ENCODE measurements at regions not wholly inside any gene's neighbourhood (a gene's known extent, or its start where the extent isn't known, plus 50 kb on each side); places are given as distances from the start of the nearest gene placed in this dataset.

DNA sequence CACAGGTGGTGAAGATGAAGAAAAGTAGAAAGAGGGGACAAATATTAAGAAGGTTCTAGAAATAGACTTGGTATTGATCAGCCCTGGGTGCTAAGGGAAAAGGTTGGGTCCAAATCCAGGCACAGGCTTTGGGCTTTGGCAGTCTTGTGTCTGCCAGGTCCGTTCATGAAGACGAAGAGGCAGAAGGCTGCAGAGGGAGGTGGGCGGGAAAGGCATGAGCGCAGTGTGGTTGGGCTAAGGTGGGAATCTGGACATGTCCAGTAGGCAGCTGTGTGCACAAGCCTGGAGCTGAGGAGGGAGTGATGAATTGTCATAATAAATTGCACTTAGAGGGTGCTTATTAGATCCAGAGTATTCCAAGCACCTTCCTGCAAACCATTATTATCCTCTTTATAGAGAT is 105.7 kb upstream of the TEX51 start:
- Mint-ChIP-seq H3K27ac (no peak overlapping the region), H3K9me3 (no peaks in the 10 kb centered on the region), H3K4me3 (no peak overlapping the region), H3K27me3 (peaks cover 16 to 27% of the 10 kb centered on the region in 2 donors), H3K4me1 (no peaks in the 10 kb centered on the region), H3K36me3 (no peaks in the 10 kb centered on the region)
- Histone ChIP-seq H3K27ac (ENCODE audit: low read depth, low read length) (no peak overlapping the region), H3K27me3 (ENCODE audit: insufficient read depth, low read length) (no peaks in the 10 kb centered on the region), H3K36me3 (ENCODE audit: insufficient read depth, low read length) (no peaks in the 10 kb centered on the region), H3K9me3 (ENCODE audit: control insufficient read depth in 1 of 2, low read length in 2 of 2) (no peaks in the 10 kb centered on the region), H3K4me3 (ENCODE audit: low read length in 2 of 2) (no peak overlapping the region), H3K4me1 (ENCODE audit: insufficient read depth, low read length) (no peaks in the 10 kb centered on the region)
- POLR2A ChIA-PET (ENCODE audit: partially characterized antibody) = no interaction called here
- intact Hi-C loops (cut with micrococcal nuclease) = no loop called here
- CTCF ChIA-PET (ENCODE audit: partially characterized antibody) = no interaction called here
- DNase-seq = no peak

DNA sequence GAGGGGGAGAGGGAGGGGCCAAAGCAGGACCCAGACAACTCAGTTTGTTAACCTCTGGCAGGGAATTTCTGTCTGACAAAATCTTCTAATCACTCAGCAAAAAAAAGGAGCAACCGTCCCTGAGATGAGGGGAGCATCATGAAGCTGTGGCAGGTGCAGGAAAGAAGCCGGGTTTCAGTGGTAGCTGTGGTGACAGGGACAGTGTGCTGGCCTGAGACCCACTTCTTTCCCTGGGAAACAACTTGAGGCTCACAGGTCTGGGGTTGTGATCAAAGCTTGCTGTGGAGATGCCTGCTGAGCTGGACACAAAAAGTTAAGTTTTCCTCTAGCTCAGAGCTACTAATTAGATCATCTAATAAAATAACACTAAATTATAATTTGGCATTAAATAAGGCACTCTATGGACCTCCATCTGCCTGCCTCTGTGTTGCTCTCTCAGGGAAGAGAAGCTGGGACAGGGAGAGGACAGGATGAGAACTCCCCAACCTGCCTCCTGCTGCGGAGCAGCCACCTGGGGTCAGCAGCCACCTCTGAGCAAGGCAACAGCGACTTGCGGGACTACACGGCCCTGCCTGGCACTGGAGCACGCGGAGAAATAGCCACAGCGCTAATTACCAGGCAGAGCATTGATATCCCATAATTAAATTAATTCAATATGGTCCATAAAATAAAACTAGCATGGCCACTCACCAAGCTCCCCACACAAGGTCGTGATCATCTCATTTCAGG is 104.6 kb upstream of the TEX51 start:
- no peak overlapping the region for H3K4me3 ChIP-seq (ENCODE audit: low read length in 2 of 2)
- no peak overlapping the region for H3K27ac Mint-ChIP-seq
- H3K27me3 Mint-ChIP-seq = peaks cover 16 to 27% of the 10 kb centered on the region in 2 donors
- H3K36me3 ChIP-seq (ENCODE audit: insufficient read depth, low read length) = no peaks in the 10 kb centered on the region
- no peaks in the 10 kb centered on the region for H3K9me3 Mint-ChIP-seq
- H3K9me3 ChIP-seq (ENCODE audit: control insufficient read depth in 1 of 2, low read length in 2 of 2) = no peaks in the 10 kb centered on the region
- no peak for DNase-seq
- H3K27me3 ChIP-seq (ENCODE audit: insufficient read depth, low read length) = no peaks in the 10 kb centered on the region
- ChIA-PET POLR2A (ENCODE audit: partially characterized antibody) (no interaction called here), CTCF (ENCODE audit: partially characterized antibody) (no interaction called here)
- intact Hi-C loops (cut with micrococcal nuclease) = no loop called here
- no peak overlapping the region for H3K4me3 Mint-ChIP-seq
- H3K4me1 ChIP-seq (ENCODE audit: insufficient read depth, low read length) = no peaks in the 10 kb centered on the region
- no peak overlapping the region for H3K27ac ChIP-seq (ENCODE audit: low read depth, low read length)
- no peaks in the 10 kb centered on the region for H3K4me1 Mint-ChIP-seq
- no peaks in the 10 kb centered on the region for H3K36me3 Mint-ChIP-seq

DNA sequence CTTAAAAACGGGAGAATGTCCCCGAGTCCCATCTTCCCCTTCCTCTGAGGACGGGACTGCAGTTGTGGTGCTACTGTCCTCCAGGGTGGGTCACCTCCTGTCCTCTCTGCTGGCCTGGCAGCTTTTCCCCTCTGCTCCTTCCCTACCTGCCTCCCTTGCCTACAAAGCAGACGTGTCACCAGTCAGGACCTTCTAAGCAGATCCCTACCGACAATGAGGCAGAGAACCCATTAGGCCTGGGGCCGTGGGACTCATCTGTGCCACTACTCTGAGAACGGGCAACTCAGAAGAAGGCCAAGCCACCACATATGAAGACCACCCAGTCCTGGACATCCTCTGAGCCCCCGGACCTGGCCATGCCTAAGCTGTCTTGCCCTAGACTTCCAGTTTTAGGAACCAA is 103.0 kb upstream of the TEX51 start:
- Mint-ChIP-seq H3K4me3 (no peak overlapping the region), H3K36me3 (no peaks in the 10 kb centered on the region), H3K27ac (no peak overlapping the region), H3K27me3 (peaks cover 17 to 25% of the 10 kb centered on the region in 2 donors), H3K4me1 (no peaks in the 10 kb centered on the region), H3K9me3 (no peaks in the 10 kb centered on the region)
- no peaks in the 10 kb centered on the region for H3K27me3 ChIP-seq (ENCODE audit: insufficient read depth, low read length)
- H3K36me3 ChIP-seq (ENCODE audit: insufficient read depth, low read length) = no peaks in the 10 kb centered on the region
- H3K9me3 ChIP-seq (ENCODE audit: control insufficient read depth in 1 of 2, low read length in 2 of 2) = no peaks in the 10 kb centered on the region
- H3K4me1 ChIP-seq (ENCODE audit: insufficient read depth, low read length) = no peaks in the 10 kb centered on the region
- no peak for DNase-seq
- no peak overlapping the region for H3K4me3 ChIP-seq (ENCODE audit: low read length in 2 of 2)
- intact Hi-C loops (cut with micrococcal nuclease) = no loop called here
- CTCF ChIA-PET (ENCODE audit: partially characterized antibody) = no interaction called here
- POLR2A ChIA-PET (ENCODE audit: partially characterized antibody) = no interaction called here
- no peak overlapping the region for H3K27ac ChIP-seq (ENCODE audit: low read depth, low read length)

DNA sequence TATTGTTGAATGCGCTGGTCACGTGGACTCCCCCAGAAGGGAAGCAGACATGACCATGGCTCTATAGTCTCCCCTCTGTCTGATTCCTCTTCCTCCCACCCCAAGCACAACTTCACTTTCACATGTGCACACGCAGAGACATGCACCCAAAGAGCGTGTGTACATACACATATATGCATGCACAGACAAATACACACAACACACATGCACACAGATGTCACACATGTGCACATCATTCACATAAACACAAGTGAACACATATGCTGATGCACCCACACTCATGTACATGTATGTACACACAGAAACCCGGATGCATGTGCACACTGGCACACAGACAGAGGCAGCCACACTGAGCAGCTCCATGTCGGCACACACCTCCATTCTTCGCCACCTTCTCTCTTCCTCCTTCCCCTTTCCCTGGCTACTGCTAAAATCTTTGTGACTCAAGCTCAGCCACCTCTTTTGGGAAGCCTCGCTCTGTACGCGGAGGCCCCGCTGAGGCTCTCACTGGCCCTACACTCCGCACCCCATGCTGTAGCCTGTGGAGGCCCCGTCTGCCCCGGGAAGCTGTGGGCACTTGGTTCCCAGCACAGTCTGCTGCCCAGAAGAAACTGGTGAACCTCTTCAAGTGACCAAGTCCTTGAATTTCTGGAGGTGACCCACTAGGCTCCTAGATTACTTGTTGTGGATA is 101.6 kb upstream of the TEX51 start:
- Histone ChIP-seq H3K27ac (ENCODE audit: low read depth, low read length) (no peak overlapping the region), H3K27me3 (ENCODE audit: insufficient read depth, low read length) (no peaks in the 10 kb centered on the region), H3K36me3 (ENCODE audit: insufficient read depth, low read length) (no peaks in the 10 kb centered on the region), H3K4me3 (ENCODE audit: low read length in 2 of 2) (no peak overlapping the region), H3K9me3 (ENCODE audit: control insufficient read depth in 1 of 2, low read length in 2 of 2) (no peaks in the 10 kb centered on the region), H3K4me1 (ENCODE audit: insufficient read depth, low read length) (no peaks in the 10 kb centered on the region)
- no peak for DNase-seq
- CTCF ChIA-PET (ENCODE audit: partially characterized antibody) = no interaction called here
- no peaks in the 10 kb centered on the region for H3K36me3 Mint-ChIP-seq
- H3K9me3 Mint-ChIP-seq = no peaks in the 10 kb centered on the region
- H3K4me3 Mint-ChIP-seq = no peak overlapping the region
- POLR2A ChIA-PET (ENCODE audit: partially characterized antibody) = no interaction called here
- no peaks in the 10 kb centered on the region for H3K4me1 Mint-ChIP-seq
- intact Hi-C loops (cut with micrococcal nuclease) = no loop called here
- H3K27ac Mint-ChIP-seq = no peak overlapping the region
- peaks cover 15 to 18% of the 10 kb centered on the region in 2 donors for H3K27me3 Mint-ChIP-seq

DNA sequence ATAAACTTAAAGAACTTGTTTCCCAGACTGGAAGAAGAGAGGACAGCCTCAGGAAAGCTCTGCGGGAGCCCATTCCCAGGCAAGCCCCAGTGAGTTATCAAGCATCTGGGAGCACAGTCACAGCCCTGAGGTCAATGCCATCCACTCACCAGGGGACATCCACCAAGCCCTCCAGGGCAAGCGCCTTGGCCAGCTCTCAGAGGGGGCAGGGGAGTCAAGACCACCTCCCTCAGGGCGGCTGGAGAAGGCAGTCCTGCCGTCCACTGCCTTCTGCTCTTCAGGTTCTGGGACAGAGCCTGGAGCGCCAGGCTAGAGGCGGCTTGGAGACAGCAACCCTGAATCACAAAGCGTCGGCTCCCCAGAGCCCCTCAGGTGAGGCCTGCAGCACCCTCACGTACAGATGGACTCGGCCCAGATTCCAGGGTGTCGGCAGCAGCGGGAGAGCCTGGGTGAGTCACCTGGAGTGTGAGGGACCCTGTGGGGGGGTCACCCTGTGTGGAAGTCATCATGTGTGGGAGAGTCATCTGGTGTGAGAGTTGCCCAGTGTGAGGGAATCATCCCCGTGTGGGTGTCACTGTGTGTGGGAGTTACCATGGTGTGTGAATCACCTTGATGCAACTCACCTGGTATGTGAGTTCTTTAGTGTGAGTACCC is 100.9 kb upstream of the TEX51 start:
- Histone ChIP-seq H3K27me3 (ENCODE audit: insufficient read depth, low read length) (no peaks in the 10 kb centered on the region), H3K27ac (ENCODE audit: low read depth, low read length) (no peak overlapping the region), H3K36me3 (ENCODE audit: insufficient read depth, low read length) (no peaks in the 10 kb centered on the region), H3K4me1 (ENCODE audit: insufficient read depth, low read length) (no peaks in the 10 kb centered on the region), H3K4me3 (ENCODE audit: low read length in 2 of 2) (no peak overlapping the region), H3K9me3 (ENCODE audit: control insufficient read depth in 1 of 2, low read length in 2 of 2) (no peaks in the 10 kb centered on the region)
- intact Hi-C loops (cut with micrococcal nuclease) = no loop called here
- peaks cover 13 to 17% of the 10 kb centered on the region in 2 donors for H3K27me3 Mint-ChIP-seq
- H3K27ac Mint-ChIP-seq = no peak overlapping the region
- POLR2A ChIA-PET (ENCODE audit: partially characterized antibody) = no interaction called here
- H3K4me3 Mint-ChIP-seq = no peak overlapping the region
- no peak for DNase-seq
- H3K4me1 Mint-ChIP-seq = no peaks in the 10 kb centered on the region
- H3K9me3 Mint-ChIP-seq = no peaks in the 10 kb centered on the region
- CTCF ChIA-PET (ENCODE audit: partially characterized antibody) = no interaction called here
- H3K36me3 Mint-ChIP-seq = no peaks in the 10 kb centered on the region

DNA sequence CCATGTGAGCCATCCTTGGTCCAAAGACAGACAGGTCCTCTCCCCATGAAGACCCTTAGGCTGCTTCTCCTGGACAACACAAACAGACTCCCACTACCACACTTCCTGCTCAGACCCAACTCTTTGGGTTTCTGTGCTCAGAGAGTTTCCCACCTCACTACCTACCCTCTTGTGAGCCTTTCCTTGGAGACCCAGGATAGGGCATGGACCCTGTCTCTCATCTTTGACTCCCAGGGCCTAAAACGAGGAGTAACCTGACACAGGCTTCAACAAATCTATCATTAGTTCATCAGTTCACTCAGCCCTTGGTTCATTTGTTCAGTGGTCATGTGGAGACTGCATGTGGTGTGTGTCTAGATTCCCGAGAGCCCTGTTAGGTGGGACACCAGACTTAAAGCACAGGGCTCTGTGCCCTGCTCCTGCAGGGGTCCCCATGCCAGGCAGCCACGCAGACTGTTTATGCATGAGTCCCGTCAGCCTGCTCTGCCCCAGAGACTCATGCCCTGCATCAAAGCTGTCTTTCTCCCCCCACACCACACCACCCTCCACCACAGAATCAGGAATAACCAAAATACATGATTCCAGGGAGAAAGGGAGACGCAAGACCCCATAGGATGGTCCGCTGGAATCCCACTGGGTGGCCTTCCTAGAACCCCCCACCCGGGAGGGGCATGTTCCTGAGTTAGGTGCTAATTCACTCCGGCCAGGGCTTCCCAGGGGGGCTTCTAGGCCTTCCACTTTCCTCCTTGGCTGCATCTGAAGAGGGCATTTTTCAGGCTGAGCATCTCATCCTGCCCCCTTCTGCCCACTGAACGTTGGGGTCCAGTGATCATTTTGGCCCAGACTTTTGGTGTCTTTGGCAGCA is 100.2 kb upstream of the TEX51 start:
- intact Hi-C loops (cut with micrococcal nuclease) = no loop called here
- H3K36me3 ChIP-seq (ENCODE audit: insufficient read depth, low read length) = no peaks in the 10 kb centered on the region
- DNase-seq = no peak
- Mint-ChIP-seq H3K36me3 (no peaks in the 10 kb centered on the region), H3K4me3 (no peak overlapping the region), H3K9me3 (no peaks in the 10 kb centered on the region), H3K4me1 (no peaks in the 10 kb centered on the region), H3K27me3 (peaks cover 6 to 10% of the 10 kb centered on the region in 2 donors), H3K27ac (no peak overlapping the region)
- POLR2A ChIA-PET (ENCODE audit: partially characterized antibody) = no interaction called here
- no peaks in the 10 kb centered on the region for H3K9me3 ChIP-seq (ENCODE audit: control insufficient read depth in 1 of 2, low read length in 2 of 2)
- CTCF ChIA-PET (ENCODE audit: partially characterized antibody) = no interaction called here
- no peaks in the 10 kb centered on the region for H3K4me1 ChIP-seq (ENCODE audit: insufficient read depth, low read length)
- H3K4me3 ChIP-seq (ENCODE audit: low read length in 2 of 2) = no peak overlapping the region
- no peak overlapping the region for H3K27ac ChIP-seq (ENCODE audit: low read depth, low read length)
- H3K27me3 ChIP-seq (ENCODE audit: insufficient read depth, low read length) = no peaks in the 10 kb centered on the region

DNA sequence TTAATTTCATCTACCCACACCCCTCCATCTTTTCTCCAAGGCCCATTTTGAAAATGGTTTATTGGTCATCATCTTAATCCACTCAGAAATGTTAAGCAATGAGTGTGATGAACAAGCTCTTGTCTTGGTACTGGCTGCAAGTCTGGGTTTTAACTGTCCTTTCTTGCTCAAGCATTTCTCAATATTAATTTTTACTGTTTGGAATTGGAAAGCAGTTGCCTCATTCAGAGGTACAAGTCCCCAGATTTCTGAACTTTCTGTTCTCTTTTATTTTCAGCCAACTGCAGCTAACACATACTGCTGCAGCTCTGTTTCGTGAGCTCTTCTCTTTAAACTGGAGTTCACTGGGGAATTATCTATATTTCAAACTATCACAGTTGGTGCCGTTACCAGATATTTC is 99.4 kb upstream of the TEX51 start:
- no peaks in the 10 kb centered on the region for H3K36me3 Mint-ChIP-seq
- intact Hi-C loops (cut with micrococcal nuclease) = no loop called here
- H3K36me3 ChIP-seq (ENCODE audit: insufficient read depth, low read length) = no peaks in the 10 kb centered on the region
- no peaks in the 10 kb centered on the region for H3K9me3 ChIP-seq (ENCODE audit: control insufficient read depth in 1 of 2, low read length in 2 of 2)
- POLR2A ChIA-PET (ENCODE audit: partially characterized antibody) = no interaction called here
- no peaks in the 10 kb centered on the region for H3K9me3 Mint-ChIP-seq
- no peak overlapping the region for H3K27ac ChIP-seq (ENCODE audit: low read depth, low read length)
- no peaks in the 10 kb centered on the region for H3K4me1 Mint-ChIP-seq
- no peak overlapping the region for H3K27ac Mint-ChIP-seq
- CTCF ChIA-PET (ENCODE audit: partially characterized antibody) = no interaction called here
- H3K4me3 Mint-ChIP-seq = no peak overlapping the region
- no peaks in the 10 kb centered on the region for H3K4me1 ChIP-seq (ENCODE audit: insufficient read depth, low read length)
- H3K4me3 ChIP-seq (ENCODE audit: low read length in 2 of 2) = no peak overlapping the region
- H3K27me3 Mint-ChIP-seq = peaks cover 5 to 12% of the 10 kb centered on the region in 2 donors
- no peak for DNase-seq
- H3K27me3 ChIP-seq (ENCODE audit: insufficient read depth, low read length) = no peaks in the 10 kb centered on the region

Data from CD4-positive, alpha-beta memory T cell (primary cell).